Fibroblast of skin of abdomen (primary cell): ENCODE measurements at regions not wholly inside any gene's neighbourhood (a gene's known extent, or its start where the extent isn't known, plus 50 kb on each side); places are given as distances from the start of the nearest gene placed in this dataset.
"Not testable (repeated sequence)": the region's sequence is repeated elsewhere in the genome, so short reads cannot be mapped to it uniquely, and the experiment has no call there.

Source experiments
- DNase-seq: peaks from one replicate; pipeline ENCODE4 v3.0.0-alpha.2; 2013

- DNase-seq, result no peak
Observed at GRCh38 chr13:61901946-61902541, 486.4 kb upstream of the PCDH20 start.

- DNase-seq, result no peak
Observed at GRCh38 chr13:61900033-61900432, 484.4 kb upstream of the PCDH20 start.

- no peak for DNase-seq
Observed at GRCh38 chr13:61898207-61898606, 482.6 kb upstream of the PCDH20 start.

- no peak for DNase-seq
Observed at GRCh38 chr13:61891401-61891800, 475.8 kb upstream of the PCDH20 start.

GRCh38 chr13:61884830-61885229 lies 469.2 kb upstream of the PCDH20 start:
- DNase-seq, result no peak

- DNase-seq, result no peak
Observed at GRCh38 chr13:61880578-61881283, 465.1 kb upstream of the PCDH20 start.

- not testable (repeated sequence) for DNase-seq
Observed at GRCh38 chr13:61878565-61878964, 462.9 kb upstream of the PCDH20 start.

GRCh38 chr13:61874970-61875579 lies 459.4 kb upstream of the PCDH20 start:
- DNase-seq, result no peak

GRCh38 chr13:61873717-61874116 lies 458.1 kb upstream of the PCDH20 start:
- no peak for DNase-seq

- DNase-seq, result no peak
Observed at GRCh38 chr13:61857198-61857597, 441.5 kb upstream of the PCDH20 start.

GRCh38 chr13:61852116-61852619 lies 436.5 kb upstream of the PCDH20 start:
- DNase-seq, result no peak

- DNase-seq, result no peak
Observed at GRCh38 chr13:61850794-61851193, 435.1 kb upstream of the PCDH20 start.

- DNase-seq, result no peak
Observed at GRCh38 chr13:61838568-61838967, 422.9 kb upstream of the PCDH20 start.

GRCh38 chr13:61833228-61833627 lies 417.6 kb upstream of the PCDH20 start:
- DNase-seq, result no peak

GRCh38 chr13:61831026-61831425 lies 415.4 kb upstream of the PCDH20 start:
- DNase-seq, result no peak

- no peak for DNase-seq
Observed at GRCh38 chr13:61830475-61830874, 414.8 kb upstream of the PCDH20 start.

GRCh38 chr13:61824168-61824567 lies 408.5 kb upstream of the PCDH20 start:
- DNase-seq, result no peak

- DNase-seq, result no peak
Observed at GRCh38 chr13:61812286-61812685, 396.6 kb upstream of the PCDH20 start.

GRCh38 chr13:61810065-61810464 lies 394.4 kb upstream of the PCDH20 start:
- DNase-seq, result no peak

GRCh38 chr13:61797397-61797796 lies 381.7 kb upstream of the PCDH20 start:
- no peak for DNase-seq

- no peak for DNase-seq
Observed at GRCh38 chr13:61795580-61795979, 379.9 kb upstream of the PCDH20 start.

- no peak for DNase-seq
Observed at GRCh38 chr13:61779456-61779855, 363.8 kb upstream of the PCDH20 start.

GRCh38 chr13:61778531-61778930 lies 362.9 kb upstream of the PCDH20 start:
- no peak for DNase-seq

- no peak for DNase-seq
Observed at GRCh38 chr13:61777899-61778298, 362.2 kb upstream of the PCDH20 start.
